CD14-positive monocyte (primary cell): ENCODE measurements at regions not wholly inside any gene's neighbourhood (a gene's known extent, or its start where the extent isn't known, plus 50 kb on each side); places are given as distances from the start of the nearest gene placed in this dataset.

ENCODE experiments used
- DNase-seq, 3 donors: peaks; one replicate each; pipeline ENCODE4 v3.0.0-alpha.2; 2011 to 2022
- H2AFZ ChIP-seq: 2 replicates; pipeline ENCODE4 v1.6.0; 2012; ENCODE audit warnings: mild to moderate bottlenecking, low read depth, low read length, inconsistent platforms; ENCODE audit not compliant: insufficient read depth, poor library complexity, severe bottlenecking
- H3K27ac ChIP-seq, 2 donors: 1 replicate in 1 of 2; 2 replicates in 1 of 2; pipeline ENCODE4 v1.5.1; 2012 to 2013; ENCODE audit warnings: low read length in 2 of 2, control low read depth in 1 of 2, inconsistent platforms in 1 of 2, low read depth in 1 of 2, mild to moderate bottlenecking in 1 of 2
- H3K27me3 ChIP-seq, 2 donors: one replicate each; pipeline versions ENCODE4 v1.6.0 to v1.6.1; 2011 to 2013; ENCODE audit warnings: low read length in 2 of 2; ENCODE audit not compliant: control insufficient read depth in 2 of 2, insufficient read depth in 2 of 2
- H3K36me3 ChIP-seq, 2 donors: replicated peaks in 1 of 2; 1 replicate in 1 of 2; 2 replicates in 1 of 2; pipeline versions ENCODE4 v1.5.1 to v1.6.1; 2012 to 2013; ENCODE audit warnings: low read length in 2 of 2, control low read depth in 1 of 2, inconsistent platforms in 1 of 2, mild to moderate bottlenecking in 1 of 2; ENCODE audit not compliant: insufficient read depth in 2 of 2, control insufficient read depth in 1 of 2
- H3K4me1 ChIP-seq, 2 donors: 1 replicate in 1 of 2; 2 replicates in 1 of 2; pipeline versions ENCODE4 v1.5.1 to v1.6.1; 2012 to 2013; ENCODE audit warnings: low read length in 2 of 2, control low read depth in 1 of 2, inconsistent platforms in 1 of 2, mild to moderate bottlenecking in 1 of 2, moderate library complexity in 1 of 2; ENCODE audit not compliant: insufficient read depth in 2 of 2, control insufficient read depth in 1 of 2
- H3K4me2 ChIP-seq: replicated peaks from 2 replicates; pipeline ENCODE3; 2012; ENCODE audit warnings: low read length, moderate library complexity, mild to moderate bottlenecking; ENCODE audit not compliant: poor library complexity, severe bottlenecking; ENCODE audit errors: extremely low read depth
- H3K4me3 ChIP-seq, 3 experiments: fragments of 200-600 bp in 1 of 3; sonication (generic) in 1 of 3; replicated peaks in 1 of 3; 1 replicate in 2 of 3; 2 replicates in 1 of 3; pipeline ENCODE4 v1.5.1; 2011 to 2013; ENCODE audit warnings: low read length in 3 of 3, mild to moderate bottlenecking in 3 of 3, control low read depth in 2 of 3, low read depth in 2 of 3, inconsistent platforms in 1 of 3, moderate library complexity in 1 of 3
- H3K79me2 ChIP-seq: 2 replicates; pipeline ENCODE4 v1.6.0; 2012; ENCODE audit warnings: mild to moderate bottlenecking, control low read depth, inconsistent platforms, low read length, moderate library complexity; ENCODE audit not compliant: insufficient read depth
- H3K9ac ChIP-seq: 2 replicates; pipeline ENCODE4 v1.6.0; 2017; ENCODE audit warnings: low read length, mild to moderate bottlenecking; ENCODE audit not compliant: insufficient read depth, poor library complexity, severe bottlenecking
- H3K9me3 ChIP-seq, 2 donors: replicated peaks in 1 of 2; 1 replicate in 1 of 2; 2 replicates in 1 of 2; pipeline versions ENCODE4 v1.5.1 to v1.6.1; 2012 to 2013; ENCODE audit warnings: low read length in 2 of 2, control low read depth in 1 of 2; ENCODE audit not compliant: control insufficient read depth in 1 of 2, insufficient read depth in 1 of 2
- H4K20me1 ChIP-seq: 2 replicates; pipeline ENCODE4 v1.6.0; 2012; ENCODE audit warnings: mild to moderate bottlenecking, low read length, control low read depth, moderate library complexity; ENCODE audit not compliant: insufficient read depth
- H3K27ac Mint-ChIP-seq, 7 donors: one replicate each; pipeline ENCODE4 v1.8.0; 2020; ENCODE audit warnings: mild to moderate bottlenecking in 7 of 7, mixed read lengths in 7 of 7, moderate library complexity in 6 of 7, inconsistent platforms in 2 of 7
- H3K27me3 Mint-ChIP-seq, 3 donors: one replicate each; pipeline ENCODE4 v1.8.0; 2021 to 2022; ENCODE audit warnings: low read depth in 3 of 3, mild to moderate bottlenecking in 3 of 3, mixed read lengths in 3 of 3, moderate library complexity in 3 of 3, inconsistent platforms in 1 of 3
- H3K36me3 Mint-ChIP-seq, 2 donors: one replicate each; pipeline ENCODE4 v1.8.0; 2020; ENCODE audit warnings: mixed read lengths in 2 of 2, inconsistent platforms in 1 of 2, mild to moderate bottlenecking in 1 of 2
- H3K4me1 Mint-ChIP-seq: one replicate; pipeline ENCODE4 v1.8.0; 2020; ENCODE audit warnings: mild to moderate bottlenecking, mixed read lengths
- H3K4me3 Mint-ChIP-seq, 2 donors: one replicate each; pipeline ENCODE4 v1.8.0; 2020; ENCODE audit warnings: mild to moderate bottlenecking in 2 of 2, mixed read lengths in 2 of 2, moderate library complexity in 1 of 2
- H3K9me3 Mint-ChIP-seq, 7 donors: one replicate each; pipeline ENCODE4 v1.8.0; 2020 to 2022; ENCODE audit warnings: mixed read lengths in 7 of 7, mild to moderate bottlenecking in 6 of 7, moderate library complexity in 6 of 7, inconsistent platforms in 2 of 7
- CTCF ChIP-seq: fragments of 200-600 bp; IDR thresholded peaks from one replicate; pipeline ENCODE4 v1.8.0; 2022; ENCODE audit warnings: antibody characterized with exemption, mild to moderate bottlenecking
- WGBS: methylation state at CpG from one replicate; pipeline ENCODE4 v1.1.5; 2013; ENCODE audit warnings: missing lambda C conversion rate; ENCODE audit not compliant: insufficient coverage; 5-methylcytosine and 5-hydroxymethylcytosine counted together
- intact Hi-C, 2 donors: fragments of 100-400 bp; cut with micrococcal nuclease; formaldehyde crosslinking; loops; one replicate each; pipeline versions ENCODE4 v1.15.0 to v1.15.1; 2023

DNA sequence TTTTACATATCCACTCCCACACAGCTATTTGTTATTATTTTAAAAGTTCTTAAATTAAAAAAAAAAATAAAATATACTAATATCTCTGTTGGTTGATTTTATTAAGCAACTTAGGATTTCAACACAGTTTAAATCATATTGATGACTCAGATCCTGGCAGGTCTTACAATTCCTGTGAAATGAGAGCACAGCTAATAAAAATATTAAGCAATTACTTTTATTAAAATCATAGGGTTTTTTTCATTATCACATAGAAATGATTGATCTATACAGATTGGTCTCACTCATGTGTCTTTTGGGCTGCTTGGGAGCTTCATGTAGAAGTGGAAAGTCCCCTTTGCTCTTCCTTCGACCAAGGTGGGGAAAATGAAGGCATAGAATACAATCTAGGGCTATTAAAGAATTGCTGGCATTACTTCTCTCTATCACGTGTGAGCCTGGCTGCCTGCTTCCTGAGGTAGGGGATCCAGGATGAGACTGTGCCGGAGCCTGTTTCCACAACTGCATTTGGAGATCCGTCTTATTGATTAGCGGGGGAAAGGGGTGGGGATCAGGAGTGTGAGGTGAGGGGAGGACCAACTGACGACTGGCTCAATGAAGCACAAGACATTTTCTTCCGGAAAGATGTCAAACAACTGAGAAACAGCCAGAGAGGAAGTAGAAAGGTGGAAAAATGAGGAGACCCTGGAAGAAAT lies 858.0 kb downstream of the USP25 start:
- Mint-ChIP-seq H3K4me3 (no peak overlapping the region), H3K36me3 (no peaks in the 10 kb centered on the region), H3K27ac (no peak overlapping the region), H3K4me1 (peaks cover 5% of the 10 kb centered on the region), H3K27me3 (peaks cover 0 to 2% (median 0%) of the 10 kb centered on the region in 3 donors), H3K9me3 (peaks cover 0 to 3% (median 0%) of the 10 kb centered on the region in 7 donors)
- Histone ChIP-seq H3K27ac (no peak overlapping the region), H2AFZ (no peak overlapping the region), H3K9ac (no peak overlapping the region), H3K9me3 (no peaks in the 10 kb centered on the region), H4K20me1 (no peaks in the 10 kb centered on the region), H3K79me2 (no peaks in the 10 kb centered on the region), H3K27me3 (no peaks in the 10 kb centered on the region), H3K4me3 (no peak overlapping the region), H3K4me2 (peak overlapping the region; percentile 2), H3K36me3 (no peaks in the 10 kb centered on the region), H3K4me1 (peaks cover 5 to 13% of the 10 kb centered on the region in 2 donors)
- 79% methylated on average over 6 of the region's 7 CpGs for WGBS
- intact Hi-C loops: no loop called here
- no peak for TF ChIP-seq CTCF
- DNase-seq: peak in 1 of 3 donors; percentile 3

- WGBS: over 99% methylated on average over 16 of the region's 18 CpGs
- Histone ChIP-seq H3K9ac (no peak overlapping the region), H3K27me3 (no peaks in the 10 kb centered on the region), H4K20me1 (no peaks in the 10 kb centered on the region), H3K79me2 (no peaks in the 10 kb centered on the region), H3K4me1 (peaks cover 5 to 13% of the 10 kb centered on the region in 2 donors), H3K9me3 (no peaks in the 10 kb centered on the region), H3K27ac (no peak overlapping the region), H3K4me3 (no peak overlapping the region), H2AFZ (no peak overlapping the region), H3K36me3 (no peaks in the 10 kb centered on the region), H3K4me2 (no peak overlapping the region)
- peak in 1 of 3 donors; percentile 4 for DNase-seq
- no peaks in the 10 kb centered on the region for H3K36me3 Mint-ChIP-seq
- peaks cover 3% of the 10 kb centered on the region for H3K4me1 Mint-ChIP-seq
- intact Hi-C loops: no loop called here
- H3K27me3 Mint-ChIP-seq: peaks cover 0 to 2% (median 0%) of the 10 kb centered on the region in 3 donors
- H3K9me3 Mint-ChIP-seq: peaks cover 0 to 3% (median 0%) of the 10 kb centered on the region in 7 donors
- no peak overlapping the region for H3K4me3 Mint-ChIP-seq
- H3K27ac Mint-ChIP-seq: no peak overlapping the region
- TF ChIP-seq CTCF: no peak
Observed at GRCh38 chr21:16588433-16588860, 858.7 kb downstream of the USP25 start.
